ENCODE measurements at regions not wholly inside any gene's neighbourhood (a gene's known extent, or its start where the extent isn't known, plus 50 kb on each side); places are given as distances from the start of the nearest gene placed in this dataset.

DNA sequence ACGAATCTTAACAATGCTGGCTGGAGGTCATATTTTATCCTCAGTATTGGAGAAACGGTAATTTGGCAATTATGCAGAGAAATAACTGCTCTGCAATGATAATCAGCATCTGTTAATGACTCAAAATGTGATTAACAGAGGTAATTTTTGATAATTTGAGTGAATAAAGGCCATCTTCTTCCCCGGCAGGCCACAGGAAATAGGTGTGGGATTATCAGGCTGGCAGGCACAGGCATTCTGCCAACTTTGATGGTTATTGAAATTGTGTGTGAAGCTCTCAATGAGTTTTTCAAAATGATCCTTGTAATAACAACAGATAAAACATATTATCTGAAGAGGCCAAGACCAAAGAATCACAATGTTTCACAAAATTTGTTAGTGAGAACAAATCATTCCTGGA lies 309.0 kb downstream of the PTGER3 start:
- TF ChIP-seq ZHX2 (IDR thresholded peaks at IDR 0.05; ENCODE audit: low read depth) (no peak), ZHX2 (CRISPR knock-in tag; IDR thresholded peaks at IDR 0.05; ENCODE audit: borderline replicate concordance) (no peak), ARID2 (CRISPR knock-in tag; IDR thresholded peaks at IDR 0.05; ENCODE audit: borderline replicate concordance) (no peak), TAF1 (CRISPR knock-in tag; IDR thresholded peaks at IDR 0.05) (no peak), ZNF331 (CRISPR knock-in tag; IDR thresholded peaks at IDR 0.05) (no peak), ZFP1 (CRISPR knock-in tag; IDR thresholded peaks at IDR 0.05) (no peak), MBD4 (IDR thresholded peaks at IDR 0.05; ENCODE audit: borderline replicate concordance, low read length) (no peak), ZNF34 (CRISPR knock-in tag; IDR thresholded peaks at IDR 0.05; ENCODE audit: borderline replicate concordance) (no peak), FOXP1 (IDR thresholded peaks at IDR 0.05) (no peak), FOXP1 (CRISPR knock-in tag; IDR thresholded peaks at IDR 0.05) (no peak), ZHX1 (CRISPR knock-in tag; IDR thresholded peaks at IDR 0.05; ENCODE audit: low read depth) (no peak), JUNB (CRISPR knock-in tag; IDR thresholded peaks at IDR 0.05; ENCODE audit: borderline replicate concordance) (no peak), PITX1 (CRISPR knock-in tag; IDR thresholded peaks at IDR 0.05) (no peak), CEBPB (IDR thresholded peaks at IDR 0.05; ENCODE audit: borderline replicate concordance, low read depth, low read length) (no peak)
- TF ChIP-seq, protein P1, sequence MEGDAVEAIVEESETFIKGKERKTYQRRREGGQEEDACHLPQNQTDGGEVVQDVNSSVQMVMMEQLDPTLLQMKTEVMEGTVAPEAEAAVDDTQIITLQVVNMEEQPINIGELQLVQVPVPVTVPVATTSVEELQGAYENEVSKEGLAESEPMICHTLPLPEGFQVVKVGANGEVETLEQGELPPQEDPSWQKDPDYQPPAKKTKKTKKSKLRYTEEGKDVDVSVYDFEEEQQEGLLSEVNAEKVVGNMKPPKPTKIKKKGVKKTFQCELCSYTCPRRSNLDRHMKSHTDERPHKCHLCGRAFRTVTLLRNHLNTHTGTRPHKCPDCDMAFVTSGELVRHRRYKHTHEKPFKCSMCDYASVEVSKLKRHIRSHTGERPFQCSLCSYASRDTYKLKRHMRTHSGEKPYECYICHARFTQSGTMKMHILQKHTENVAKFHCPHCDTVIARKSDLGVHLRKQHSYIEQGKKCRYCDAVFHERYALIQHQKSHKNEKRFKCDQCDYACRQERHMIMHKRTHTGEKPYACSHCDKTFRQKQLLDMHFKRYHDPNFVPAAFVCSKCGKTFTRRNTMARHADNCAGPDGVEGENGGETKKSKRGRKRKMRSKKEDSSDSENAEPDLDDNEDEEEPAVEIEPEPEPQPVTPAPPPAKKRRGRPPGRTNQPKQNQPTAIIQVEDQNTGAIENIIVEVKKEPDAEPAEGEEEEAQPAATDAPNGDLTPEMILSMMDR (CRISPR knock-in tag; IDR thresholded peaks at IDR 0.05): no peak
